WTC11 (cell line): ENCODE measurements at regions not wholly inside any gene's neighbourhood (a gene's known extent, or its start where the extent isn't known, plus 50 kb on each side); places are given as distances from the start of the nearest gene placed in this dataset.

Experiments used
- ATF6 ChIP-seq: sonication (generic); formaldehyde crosslinking; IDR thresholded peaks from 2 replicates; pipeline ENCODE4 v1.8.1; 2023; ENCODE audit warnings: mild to moderate bottlenecking, missing genetic modification reagents
- CREB1 ChIP-seq: sonication (generic); formaldehyde crosslinking; IDR thresholded peaks from 2 replicates; pipeline ENCODE4 v1.8.0; 2023; ENCODE audit warnings: mild to moderate bottlenecking, missing genetic modification reagents
- CTCF ChIP-seq: fragments of 200-600 bp; IDR thresholded peaks from 2 replicates; pipeline ENCODE4 v1.8.0; 2022; ENCODE audit warnings: antibody characterized with exemption
- ESRRA ChIP-seq: sonication (generic); formaldehyde crosslinking; IDR thresholded peaks from 2 replicates; pipeline ENCODE4 v1.8.1; 2022; ENCODE audit warnings: mild to moderate bottlenecking, missing genetic modification reagents, borderline replicate concordance
- FOXJ3 ChIP-seq: sonication (generic); formaldehyde crosslinking; IDR thresholded peaks from 2 replicates; pipeline ENCODE4 v1.9.0; 2021; ENCODE audit warnings: missing genetic modification reagents, mild to moderate bottlenecking, borderline replicate concordance
- MAX ChIP-seq: sonication (generic); formaldehyde crosslinking; IDR thresholded peaks from 2 replicates; pipeline ENCODE4 v1.8.0; 2022; ENCODE audit warnings: mild to moderate bottlenecking, missing genetic modification reagents
- SMAD3 ChIP-seq: sonication (generic); formaldehyde crosslinking; IDR thresholded peaks from 2 replicates; pipeline ENCODE4 v1.8.0; 2022; ENCODE audit warnings: missing genetic modification reagents, mild to moderate bottlenecking, borderline replicate concordance
- ZNF317 ChIP-seq: sonication (generic); formaldehyde crosslinking; IDR thresholded peaks from 2 replicates; pipeline ENCODE4 v1.8.1; 2023; ENCODE audit warnings: low read depth, mild to moderate bottlenecking, moderate library complexity, missing genetic modification reagents, borderline replicate concordance

GRCh38 chr6:41470029-41470330, 76.2 kb upstream of the FOXP4 start:
- TF ChIP-seq CTCF (no peak), SMAD3 (CRISPR knock-in tag) (no peak), ATF6 (CRISPR knock-in tag) (no peak), MAX (CRISPR knock-in tag) (no peak), ZNF317 (CRISPR knock-in tag) (no peak), ESRRA (CRISPR knock-in tag) (no peak), CREB1 (CRISPR knock-in tag) (no peak), FOXJ3 (no peak)
